GM19455 (cell line): ENCODE measurements at regions not wholly inside any gene's neighbourhood (a gene's known extent, or its start where the extent isn't known, plus 50 kb on each side); places are given as distances from the start of the nearest gene placed in this dataset.
"Not testable (repeated sequence)": the region's sequence is repeated elsewhere in the genome, so short reads cannot be mapped to it uniquely, and the experiment has no call there.

ENCODE experiments used
- ATAC-seq: cut with Tn5 transposase; IDR thresholded peaks from one replicate; pipeline ENCODE4 v1.9.1; 2021; ENCODE audit not compliant: unreplicated experiment

GRCh38 chr14:83017296-83017695 lies 1483.6 kb upstream of the SEL1L start:
- no peak for ATAC-seq

GRCh38 chr14:83019744-83020414 lies 1486.2 kb upstream of the SEL1L start:
- ATAC-seq, result no peak

GRCh38 chr14:83021323-83021722 lies 1487.7 kb upstream of the SEL1L start:
- ATAC-seq, result no peak

- ATAC-seq, result no peak
These were observed 1489.7 kb upstream of the SEL1L start for GRCh38 chr14:83023369-83023768.

GRCh38 chr14:83041224-83041623 lies 1507.6 kb upstream of the SEL1L start:
- ATAC-seq, result no peak

GRCh38 chr14:83042858-83043257 lies 1509.2 kb upstream of the SEL1L start:
- ATAC-seq, result no peak

- ATAC-seq, result no peak
These were observed 1510.3 kb upstream of the SEL1L start for GRCh38 chr14:83044001-83044400.

- ATAC-seq, result no peak
These were observed 1513.6 kb upstream of the SEL1L start for GRCh38 chr14:83047059-83047830.

- no peak for ATAC-seq
These were observed 1519.5 kb upstream of the SEL1L start for GRCh38 chr14:83053022-83053710.

- no peak for ATAC-seq
These were observed 1524.4 kb upstream of the SEL1L start for GRCh38 chr14:83058068-83058467.

GRCh38 chr14:83071888-83072501 lies 1538.3 kb upstream of the SEL1L start:
- ATAC-seq, result no peak

- ATAC-seq, result no peak
These were observed 1551.5 kb upstream of the SEL1L start for GRCh38 chr14:83085136-83085535.

GRCh38 chr14:83085725-83086124 lies 1552.1 kb upstream of the SEL1L start:
- no peak for ATAC-seq

- not testable (repeated sequence) for ATAC-seq
These were observed 1558.6 kb upstream of the SEL1L start for GRCh38 chr14:83091991-83092956.

GRCh38 chr14:83096092-83096491 lies 1562.4 kb upstream of the SEL1L start:
- no peak for ATAC-seq

GRCh38 chr14:83101846-83102245 lies 1568.2 kb upstream of the SEL1L start:
- ATAC-seq, result no peak

GRCh38 chr14:83118029-83118428 lies 1584.4 kb upstream of the SEL1L start:
- ATAC-seq, result no peak

GRCh38 chr14:83120187-83120586 lies 1586.5 kb upstream of the SEL1L start:
- ATAC-seq, result no peak

- ATAC-seq, result no peak
These were observed 1592.4 kb upstream of the SEL1L start for GRCh38 chr14:83126076-83126475.

- ATAC-seq, result no peak
These were observed 1595.1 kb upstream of the SEL1L start for GRCh38 chr14:83128783-83129182.
